NCI-H2029 (cell line): ENCODE measurements at regions not wholly inside any gene's neighbourhood (a gene's known extent, or its start where the extent isn't known, plus 50 kb on each side); places are given as distances from the start of the nearest gene placed in this dataset.

ENCODE experiments used
- DNase-seq: peaks from one replicate; lab custom pipeline; 2025; lab: John Stamatoyannopoulos, UW

- DNase-seq: no peak
Observed at GRCh38 chr14:95410838-95411237, 91.1 kb upstream of the CLMN start.

GRCh38 chr14:95409477-95410272 lies 90.0 kb upstream of the CLMN start:
- DNase-seq: no peak

- DNase-seq: no peak
Observed at GRCh38 chr14:95408731-95409476, 89.2 kb upstream of the CLMN start.

GRCh38 chr14:95407354-95407753 lies 87.6 kb upstream of the CLMN start:
- no peak for DNase-seq

- no peak for DNase-seq
Observed at GRCh38 chr14:95406756-95407277, 87.1 kb upstream of the CLMN start.

GRCh38 chr14:95404583-95404982 lies 84.9 kb upstream of the CLMN start:
- no peak for DNase-seq

- no peak for DNase-seq
Observed at GRCh38 chr14:95402578-95402977, 82.9 kb upstream of the CLMN start.

GRCh38 chr14:95402176-95402575 lies 82.5 kb upstream of the CLMN start:
- DNase-seq: no peak

- DNase-seq: no peak
Observed at GRCh38 chr14:95398630-95399547, 79.2 kb upstream of the CLMN start.

- no peak for DNase-seq
Observed at GRCh38 chr14:95397325-95397724, 77.6 kb upstream of the CLMN start.

- DNase-seq: no peak
Observed at GRCh38 chr14:95396221-95396620, 76.5 kb upstream of the CLMN start.

- DNase-seq: no peak
Observed at GRCh38 chr14:95395098-95395737, 75.5 kb upstream of the CLMN start.

- DNase-seq: no peak
Observed at GRCh38 chr14:95394297-95395097, 74.8 kb upstream of the CLMN start.

- DNase-seq: no peak
Observed at GRCh38 chr14:95392841-95393240, 73.1 kb upstream of the CLMN start.

GRCh38 chr14:95391331-95391730 lies 71.6 kb upstream of the CLMN start:
- DNase-seq: no peak

GRCh38 chr14:95389471-95390011 lies 69.8 kb upstream of the CLMN start:
- no peak for DNase-seq

GRCh38 chr14:95388699-95389098 lies 69.0 kb upstream of the CLMN start:
- no peak for DNase-seq

GRCh38 chr14:95387826-95388445 lies 68.2 kb upstream of the CLMN start:
- DNase-seq: no peak

GRCh38 chr14:95386536-95387095 lies 66.9 kb upstream of the CLMN start:
- DNase-seq: no peak

- DNase-seq: no peak
Observed at GRCh38 chr14:95385701-95386100, 66.0 kb upstream of the CLMN start.
